Panc1 (cell line): ENCODE measurements at regions not wholly inside any gene's neighbourhood (a gene's known extent, or its start where the extent isn't known, plus 50 kb on each side); places are given as distances from the start of the nearest gene placed in this dataset.

Experiments
- POLR2AphosphoS5 ChIP-seq: IDR thresholded peaks from 2 replicates; pipeline ENCODE4 v1.6.1; 2012; ENCODE audit warnings: mild to moderate bottlenecking, low read depth, low read length, moderate library complexity
- TCF7L2 ChIP-seq: IDR thresholded peaks from 2 replicates; pipeline ENCODE4 v1.6.1; 2011; ENCODE audit warnings: mild to moderate bottlenecking, low read depth, low read length, inconsistent platforms
- TF ChIP-seq, protein P1 (sequence below): fragments of 450-650 bp; IDR thresholded peaks from 2 replicates; pipeline ENCODE4 v1.5.1; 2017; ENCODE audit warnings: mild to moderate bottlenecking

DNA sequence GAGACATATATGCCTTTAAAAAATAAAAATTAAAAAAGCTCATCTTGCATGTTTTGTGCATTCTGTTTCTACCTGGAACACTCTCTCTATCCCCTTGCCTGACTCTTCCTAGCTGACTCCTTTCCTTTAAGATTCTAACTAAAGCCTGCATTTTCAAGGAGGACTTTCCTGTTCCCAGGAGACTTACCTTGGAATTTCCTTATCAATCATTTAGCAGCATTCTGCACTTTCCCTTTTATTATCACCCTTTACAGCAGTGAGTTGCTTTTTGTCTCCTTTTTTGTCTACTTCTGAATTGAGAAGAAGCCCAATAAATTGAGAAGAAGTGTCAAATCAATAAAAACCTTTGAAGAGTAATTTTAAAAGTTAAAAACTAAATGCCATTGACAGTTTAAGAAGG, 142.2 kb upstream of the TMEM196 start:
- TF ChIP-seq, protein P1, sequence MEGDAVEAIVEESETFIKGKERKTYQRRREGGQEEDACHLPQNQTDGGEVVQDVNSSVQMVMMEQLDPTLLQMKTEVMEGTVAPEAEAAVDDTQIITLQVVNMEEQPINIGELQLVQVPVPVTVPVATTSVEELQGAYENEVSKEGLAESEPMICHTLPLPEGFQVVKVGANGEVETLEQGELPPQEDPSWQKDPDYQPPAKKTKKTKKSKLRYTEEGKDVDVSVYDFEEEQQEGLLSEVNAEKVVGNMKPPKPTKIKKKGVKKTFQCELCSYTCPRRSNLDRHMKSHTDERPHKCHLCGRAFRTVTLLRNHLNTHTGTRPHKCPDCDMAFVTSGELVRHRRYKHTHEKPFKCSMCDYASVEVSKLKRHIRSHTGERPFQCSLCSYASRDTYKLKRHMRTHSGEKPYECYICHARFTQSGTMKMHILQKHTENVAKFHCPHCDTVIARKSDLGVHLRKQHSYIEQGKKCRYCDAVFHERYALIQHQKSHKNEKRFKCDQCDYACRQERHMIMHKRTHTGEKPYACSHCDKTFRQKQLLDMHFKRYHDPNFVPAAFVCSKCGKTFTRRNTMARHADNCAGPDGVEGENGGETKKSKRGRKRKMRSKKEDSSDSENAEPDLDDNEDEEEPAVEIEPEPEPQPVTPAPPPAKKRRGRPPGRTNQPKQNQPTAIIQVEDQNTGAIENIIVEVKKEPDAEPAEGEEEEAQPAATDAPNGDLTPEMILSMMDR = no peak
- no peak for TF ChIP-seq TCF7L2
- TF ChIP-seq POLR2AphosphoS5 = no peak
